ENCODE measurements at regions not wholly inside any gene's neighbourhood (a gene's known extent, or its start where the extent isn't known, plus 50 kb on each side); places are given as distances from the start of the nearest gene placed in this dataset.

GRCh38 chr3:33926998-33927605 lies 128.7 kb downstream of the PDCD6IP start:
- TF ChIP-seq CTCF (IDR thresholded peaks at IDR 0.05) (no peak), EZH2 (IDR thresholded peaks at IDR 0.05; ENCODE audit: borderline replicate concordance, insufficient read depth, low read depth, low read length, poor library complexity, severe bottlenecking) (no peak)
